ENCODE measurements at regions not wholly inside any gene's neighbourhood (a gene's known extent, or its start where the extent isn't known, plus 50 kb on each side); places are given as distances from the start of the nearest gene placed in this dataset.
A peak's percentile ranks its signal among the peaks of the same experiment; 100 is the strongest.

GRCh38 chr20:50277064-50277415 is 86.4 kb downstream of the CEBPB start:
- H3K27me3 ChIP-seq: no peaks in the 10 kb centered on the region
- TF ChIP-seq CTCF (IDR thresholded peaks at IDR 0.05) (no peak), POLR2A (IDR thresholded peaks at IDR 0.05) (no peak)
- H3K9me3 ChIP-seq (replicated peaks in 1 of 3): no peaks in the 10 kb centered on the region
- DNase-seq: no peak
- no peaks in the 10 kb centered on the region for H3K36me3 ChIP-seq (replicated peaks in 1 of 2)
- intact Hi-C loops (cut with DNase I): loop anchor here (5.0 to 10.0 kb wide), 2 partner anchors 80 to 82 kb away; partner anchors contain the start of gene CEBPB (in 1 of the 2)
- H3K4me3 ChIP-seq: no peak overlapping the region
- H3K4me1 ChIP-seq (replicated peaks in 1 of 2): peaks cover 24 to 39% of the 10 kb centered on the region in 2 donors
- H3K27ac ChIP-seq: peak overlapping the region in 2 of 5 donors; percentile 80 to 86
- WGBS, 4 donors: 79 to 87% (median 84%) methylated on average over 5 of the region's 5 CpGs

GRCh38 chr20:50277460-50278376 is 87.1 kb downstream of the CEBPB start:
- 85 to 94% (median 90%) methylated on average over 14 to 16 of the region's 16 CpGs for WGBS, 4 donors
- H3K36me3 ChIP-seq (replicated peaks in 1 of 2): no peaks in the 10 kb centered on the region
- DNase-seq: peak in 1 of 7 donors; percentile 22
- H3K4me1 ChIP-seq (replicated peaks in 1 of 2): peaks cover 24 to 43% of the 10 kb centered on the region in 2 donors
- no peak overlapping the region for H3K4me3 ChIP-seq
- TF ChIP-seq CTCF (IDR thresholded peaks at IDR 0.05) (no peak), POLR2A (IDR thresholded peaks at IDR 0.05) (no peak)
- no peaks in the 10 kb centered on the region for H3K9me3 ChIP-seq (replicated peaks in 1 of 3)
- H3K27ac ChIP-seq: peak overlapping the region; percentile 45 to 93 (median 79)
- no peaks in the 10 kb centered on the region for H3K27me3 ChIP-seq
- intact Hi-C loops (cut with DNase I): loop anchor here (5.0 to 10.0 kb wide), 2 partner anchors 80 to 83 kb away; partner anchors contain the start of gene CEBPB (in 1 of the 2)

- 41 to 58% (median 46%) methylated on average over 5 of the region's 5 CpGs for WGBS, 4 donors
These were observed 87.7 kb downstream of the CEBPB start for GRCh38 chr20:50278377-50278683.

More at GRCh38 chr20:50278377-50278683, 87.7 kb downstream of the CEBPB start:
- Histone ChIP-seq H3K27ac (peak overlapping the region; percentile 45 to 93 (median 79)), H3K4me3 (no peak overlapping the region), H3K9me3 (replicated peaks in 1 of 3) (no peaks in the 10 kb centered on the region), H3K36me3 (replicated peaks in 1 of 2) (no peaks in the 10 kb centered on the region), H3K27me3 (no peaks in the 10 kb centered on the region), H3K4me1 (replicated peaks in 1 of 2) (peaks cover 20 to 46% of the 10 kb centered on the region in 2 donors)
- no peak for DNase-seq
- TF ChIP-seq POLR2A (IDR thresholded peaks at IDR 0.05): no peak
- TF ChIP-seq CTCF (IDR thresholded peaks at IDR 0.05): no peak
- intact Hi-C loops (cut with DNase I): loop anchor here (5.0 to 10.0 kb wide), 2 partner anchors 81 to 84 kb away; partner anchors contain the start of gene CEBPB (in 1 of the 2)

Measured in adrenal gland (tissue), 9 donors.